Mesothelial cell of epicardium (in vitro differentiated cells): ENCODE measurements at regions not wholly inside any gene's neighbourhood (a gene's known extent, or its start where the extent isn't known, plus 50 kb on each side); places are given as distances from the start of the nearest gene placed in this dataset.

Source experiments
- DNase-seq, 2 experiments: peaks; one replicate each; pipeline ENCODE4 v3.0.0; 2021; ENCODE audit warnings: low spot score in 2 of 2; ENCODE audit not compliant: unreplicated experiment in 2 of 2
- H3K27ac Mint-ChIP-seq: 2 replicates; pipeline ENCODE4 v1.8.0; 2021; ENCODE audit warnings: mixed read lengths
- H3K27me3 Mint-ChIP-seq: 2 replicates; pipeline ENCODE4 v1.8.0; 2021; ENCODE audit warnings: low read depth, mixed read lengths
- H3K36me3 Mint-ChIP-seq: 2 replicates; pipeline ENCODE4 v1.8.0; 2021; ENCODE audit warnings: mixed read lengths
- H3K4me1 Mint-ChIP-seq: 2 replicates; pipeline ENCODE4 v1.8.0; 2021; ENCODE audit warnings: mixed read lengths
- H3K4me3 Mint-ChIP-seq: 2 replicates; pipeline ENCODE4 v1.8.0; 2021; ENCODE audit warnings: mild to moderate bottlenecking, moderate library complexity, mixed read lengths
- H3K9me3 Mint-ChIP-seq: 2 replicates; pipeline ENCODE4 v1.8.0; 2021; ENCODE audit warnings: mixed read lengths
- CTCF ChIP-seq: fragments of 200-600 bp; sonication (generic); IDR thresholded peaks from one replicate; pipeline ENCODE4 v1.5.0; 2021; ENCODE audit warnings: antibody characterized with exemption; ENCODE audit not compliant: unreplicated experiment

- no peak for TF ChIP-seq CTCF
- Mint-ChIP-seq H3K4me3 (peak overlapping the region; percentile 11), H3K27me3 (no peaks in the 10 kb centered on the region), H3K27ac (peak overlapping the region; percentile 89), H3K9me3 (peaks cover 3% of the 10 kb centered on the region), H3K4me1 (peaks cover 11% of the 10 kb centered on the region), H3K36me3 (peaks cover 2% of the 10 kb centered on the region)
- no peak for DNase-seq
These were observed 195.5 kb downstream of the ADSS2 start for GRCh38 chr1:244256086-244256676.

GRCh38 chr1:244264163-244264562 is 187.5 kb downstream of the ADSS2 start:
- no peak overlapping the region for H3K4me3 Mint-ChIP-seq
- no peaks in the 10 kb centered on the region for H3K27me3 Mint-ChIP-seq
- no peak for DNase-seq
- H3K36me3 Mint-ChIP-seq = no peaks in the 10 kb centered on the region
- H3K27ac Mint-ChIP-seq = no peak overlapping the region
- H3K4me1 Mint-ChIP-seq = no peaks in the 10 kb centered on the region
- H3K9me3 Mint-ChIP-seq = no peaks in the 10 kb centered on the region
- no peak for TF ChIP-seq CTCF

GRCh38 chr1:244265507-244265906 is 186.2 kb downstream of the ADSS2 start:
- Mint-ChIP-seq H3K27ac (no peak overlapping the region), H3K9me3 (peaks cover 4% of the 10 kb centered on the region), H3K36me3 (peaks cover 3% of the 10 kb centered on the region), H3K4me3 (no peak overlapping the region), H3K4me1 (no peaks in the 10 kb centered on the region), H3K27me3 (no peaks in the 10 kb centered on the region)
- TF ChIP-seq CTCF = no peak
- no peak for DNase-seq

GRCh38 chr1:244269169-244269568 is 182.5 kb downstream of the ADSS2 start:
- peaks cover 24% of the 10 kb centered on the region for H3K4me1 Mint-ChIP-seq
- H3K27ac Mint-ChIP-seq = no peak overlapping the region
- no peak for DNase-seq
- peaks cover 13% of the 10 kb centered on the region for H3K9me3 Mint-ChIP-seq
- H3K36me3 Mint-ChIP-seq = peaks cover 12% of the 10 kb centered on the region
- no peaks in the 10 kb centered on the region for H3K27me3 Mint-ChIP-seq
- no peak for TF ChIP-seq CTCF
- no peak overlapping the region for H3K4me3 Mint-ChIP-seq

- Mint-ChIP-seq H3K9me3 (peaks cover 13% of the 10 kb centered on the region), H3K27me3 (no peaks in the 10 kb centered on the region), H3K4me3 (no peak overlapping the region), H3K4me1 (peaks cover 25% of the 10 kb centered on the region), H3K36me3 (peaks cover 12% of the 10 kb centered on the region), H3K27ac (no peak overlapping the region)
- no peak for DNase-seq
- TF ChIP-seq CTCF = no peak
These were observed 180.7 kb downstream of the ADSS2 start for GRCh38 chr1:244271004-244271403.
